ENCODE measurements at regions not wholly inside any gene's neighbourhood (a gene's known extent, or its start where the extent isn't known, plus 50 kb on each side); places are given as distances from the start of the nearest gene placed in this dataset.

GRCh38 chr7:47663213-47663612, 81.3 kb upstream of the TNS3 start:
- H3K9me3 ChIP-seq (ENCODE audit: low read depth): no peaks in the 10 kb centered on the region
- no peak overlapping the region for H3K4me2 ChIP-seq
- no peak overlapping the region for H3K4me3 ChIP-seq
- H3K79me2 ChIP-seq: no peaks in the 10 kb centered on the region
- no peaks in the 10 kb centered on the region for H4K20me1 ChIP-seq (ENCODE audit: insufficient read depth, poor library complexity, severe bottlenecking)
- no peak for TF ChIP-seq CTCF (IDR thresholded peaks at IDR 0.05; ENCODE audit: poor library complexity)
- TF ChIP-seq EZH2phosphoT487 (IDR thresholded peaks at IDR 0.05; ENCODE audit: low read depth, severe bottlenecking, unreplicated experiment): no peak
- no peak for TF ChIP-seq EZH2 (IDR thresholded peaks at IDR 0.05; ENCODE audit: borderline replicate concordance)
- H3K27me3 ChIP-seq: no peaks in the 10 kb centered on the region
- no peaks in the 10 kb centered on the region for H3K36me3 ChIP-seq (replicated peaks; ENCODE audit: insufficient read depth, low read depth)
- H3K27ac ChIP-seq: no peak overlapping the region
- WGBS (ENCODE audit: low lambda C conversion rate, missing lambda C conversion rate): 65% methylated on average over 5 of the region's 5 CpGs
- H3K9me2 ChIP-seq (replicated peaks; ENCODE audit: insufficient read depth): no peaks in the 10 kb centered on the region
- no peak overlapping the region for H2AFZ ChIP-seq
- peaks cover 5% of the 10 kb centered on the region for H3K4me1 ChIP-seq (ENCODE audit: insufficient read depth)
- no peak for DNase-seq (ENCODE audit: low spot score)

GRCh38 chr7:47661051-47661714, 79.3 kb upstream of the TNS3 start:
- TF ChIP-seq EZH2phosphoT487 (IDR thresholded peaks at IDR 0.05; ENCODE audit: low read depth, severe bottlenecking, unreplicated experiment): no peak
- no peak for TF ChIP-seq CTCF (IDR thresholded peaks at IDR 0.05; ENCODE audit: poor library complexity)
- TF ChIP-seq EZH2 (IDR thresholded peaks at IDR 0.05; ENCODE audit: borderline replicate concordance): no peak
- no peaks in the 10 kb centered on the region for H3K79me2 ChIP-seq
- no peak overlapping the region for H3K4me2 ChIP-seq
- no peaks in the 10 kb centered on the region for H4K20me1 ChIP-seq (ENCODE audit: insufficient read depth, poor library complexity, severe bottlenecking)
- WGBS (ENCODE audit: low lambda C conversion rate, missing lambda C conversion rate): 63% methylated on average over 7 of the region's 7 CpGs
- no peak overlapping the region for H3K4me3 ChIP-seq
- no peaks in the 10 kb centered on the region for H3K9me2 ChIP-seq (replicated peaks; ENCODE audit: insufficient read depth)
- H2AFZ ChIP-seq: no peak overlapping the region
- DNase-seq (ENCODE audit: low spot score): no peak
- no peak overlapping the region for H3K27ac ChIP-seq
- H3K9me3 ChIP-seq (ENCODE audit: low read depth): no peaks in the 10 kb centered on the region
- no peaks in the 10 kb centered on the region for H3K27me3 ChIP-seq
- no peaks in the 10 kb centered on the region for H3K36me3 ChIP-seq (replicated peaks; ENCODE audit: insufficient read depth, low read depth)
- no peaks in the 10 kb centered on the region for H3K4me1 ChIP-seq (ENCODE audit: insufficient read depth)

- Histone ChIP-seq H3K4me2 (no peak overlapping the region), H3K27me3 (no peaks in the 10 kb centered on the region), H3K4me3 (no peak overlapping the region), H3K36me3 (replicated peaks; ENCODE audit: insufficient read depth, low read depth) (no peaks in the 10 kb centered on the region), H3K27ac (no peak overlapping the region), H3K9me3 (ENCODE audit: low read depth) (no peaks in the 10 kb centered on the region), H3K79me2 (no peaks in the 10 kb centered on the region), H2AFZ (no peak overlapping the region), H3K9me2 (replicated peaks; ENCODE audit: insufficient read depth) (no peaks in the 10 kb centered on the region), H3K4me1 (ENCODE audit: insufficient read depth) (no peaks in the 10 kb centered on the region), H4K20me1 (ENCODE audit: insufficient read depth, poor library complexity, severe bottlenecking) (no peaks in the 10 kb centered on the region)
- TF ChIP-seq CTCF (IDR thresholded peaks at IDR 0.05; ENCODE audit: poor library complexity) (no peak), EZH2phosphoT487 (IDR thresholded peaks at IDR 0.05; ENCODE audit: low read depth, severe bottlenecking, unreplicated experiment) (no peak), EZH2 (IDR thresholded peaks at IDR 0.05; ENCODE audit: borderline replicate concordance) (no peak)
- 94% methylated on average over 12 of the region's 12 CpGs for WGBS (ENCODE audit: low lambda C conversion rate, missing lambda C conversion rate)
- no peak for DNase-seq (ENCODE audit: low spot score)
Observed at GRCh38 chr7:47659664-47660462, 78.0 kb upstream of the TNS3 start.
